HG03520 (cell line): ENCODE measurements at regions not wholly inside any gene's neighbourhood (a gene's known extent, or its start where the extent isn't known, plus 50 kb on each side); places are given as distances from the start of the nearest gene placed in this dataset.
"Not testable (repeated sequence)": the region's sequence is repeated elsewhere in the genome, so short reads cannot be mapped to it uniquely, and the experiment has no call there.

ENCODE experiments used
- ATAC-seq: cut with Tn5 transposase; IDR thresholded peaks from one replicate; pipeline ENCODE4 v1.9.1; 2021; ENCODE audit warnings: mild to moderate bottlenecking, moderate library complexity; ENCODE audit not compliant: unreplicated experiment

DNA sequence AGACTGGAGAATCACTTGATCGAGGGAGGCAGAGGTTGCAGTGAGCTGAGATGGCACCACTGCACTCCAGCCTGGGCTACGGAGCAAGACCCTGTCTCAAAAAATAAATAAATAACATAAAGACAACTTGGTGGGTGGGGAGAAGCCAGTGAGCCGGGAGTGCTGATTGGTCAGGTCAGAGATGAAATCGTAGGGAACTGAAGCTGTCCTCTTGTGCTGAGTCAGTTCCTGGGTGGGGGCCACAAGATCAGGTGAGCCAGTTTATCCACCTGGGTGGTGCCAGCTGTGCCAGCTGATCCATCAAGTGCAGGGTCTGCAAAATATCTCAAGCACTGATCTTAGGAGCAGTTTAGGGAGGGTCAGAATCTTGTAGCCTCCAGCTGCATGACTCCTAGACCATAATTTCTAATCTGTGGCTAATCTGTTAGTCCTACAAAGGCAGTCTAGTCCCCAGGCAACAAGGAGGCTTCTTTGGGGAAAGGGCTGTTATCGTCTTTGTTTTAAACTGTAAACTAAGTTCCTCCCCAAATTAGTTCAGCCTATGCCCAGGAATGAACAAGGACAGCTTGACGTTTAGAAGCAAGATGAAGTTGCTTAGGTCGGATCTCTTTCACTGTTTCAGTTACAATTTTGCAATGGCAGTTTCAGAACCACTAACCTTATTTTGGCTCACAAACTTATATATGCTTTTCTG is 221.5 kb upstream of the MYLIP start:
- ATAC-seq = not testable (repeated sequence)

GRCh38 chr6:15906420-15907016 is 222.4 kb upstream of the MYLIP start:
- ATAC-seq = no peak

GRCh38 chr6:15905488-15906419 is 223.1 kb upstream of the MYLIP start:
- no peak for ATAC-seq

- ATAC-seq = no peak
Observed at GRCh38 chr6:15904651-15905376, 224.1 kb upstream of the MYLIP start.

DNA sequence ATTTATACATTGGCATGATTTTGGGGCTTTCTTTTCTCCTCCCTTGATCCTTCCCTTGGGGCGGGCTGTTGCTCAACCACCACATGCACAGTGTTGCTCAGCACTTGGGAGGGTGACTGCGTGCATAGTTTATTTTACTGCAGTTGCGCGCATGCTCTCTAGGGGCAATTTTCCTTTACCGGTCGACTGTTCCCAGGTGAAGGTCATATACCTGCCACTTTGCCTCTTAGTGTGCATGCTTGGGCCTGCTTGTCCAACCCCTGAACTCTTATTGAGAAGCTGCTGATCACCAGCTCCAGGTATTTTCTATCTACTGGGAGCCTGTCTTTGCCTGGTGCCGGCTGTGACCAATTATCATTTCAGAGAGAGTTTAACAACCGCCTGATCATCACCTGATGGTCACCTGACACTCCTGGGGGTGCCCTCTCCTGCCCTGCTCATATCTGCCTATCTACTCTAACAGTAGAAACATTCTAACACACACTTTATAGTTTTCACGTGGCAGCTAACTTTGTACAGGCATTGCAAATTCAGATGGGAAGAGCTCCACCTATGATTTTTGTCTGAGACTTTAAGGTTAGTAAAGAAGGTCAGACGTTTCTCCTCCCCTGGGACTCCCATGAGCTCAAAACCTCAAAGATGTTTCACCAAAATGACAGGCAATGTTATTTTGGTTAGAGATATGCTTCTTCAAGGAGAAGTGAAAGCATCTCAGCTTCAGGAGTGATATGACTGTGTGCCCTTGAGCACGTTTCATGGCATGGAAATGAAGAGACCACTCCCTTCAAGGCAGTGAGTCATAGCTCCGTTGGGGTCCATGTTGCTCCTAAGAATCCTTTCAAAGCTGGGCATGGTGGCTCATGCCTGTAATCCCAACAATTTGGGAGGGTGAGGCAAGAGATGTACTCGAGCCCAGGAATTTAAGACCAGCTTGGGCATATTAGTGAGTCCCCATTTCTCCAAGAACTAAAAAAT is 227.5 kb upstream of the MYLIP start:
- peak; percentile 87 for ATAC-seq

DNA sequence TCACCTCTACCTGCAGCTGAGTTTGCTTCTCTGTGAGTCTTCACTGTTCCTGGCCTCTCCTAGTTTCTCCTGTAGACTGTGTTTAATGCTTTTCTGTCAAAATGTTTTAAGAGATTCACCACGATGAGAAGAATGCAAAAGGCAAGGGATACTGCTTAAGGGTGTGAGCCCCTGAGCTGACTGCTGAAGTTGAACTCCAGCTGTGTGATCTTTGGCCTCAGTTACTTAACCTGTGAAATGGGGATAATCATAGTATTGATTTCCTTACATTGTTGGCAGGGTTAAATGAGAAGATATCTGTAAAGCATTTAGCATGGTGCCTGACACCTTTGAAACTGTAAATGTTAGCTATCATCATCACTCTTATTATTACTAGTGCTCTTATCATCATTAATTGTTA is 230.2 kb upstream of the MYLIP start:
- no peak for ATAC-seq

- no peak for ATAC-seq
Observed at GRCh38 chr6:15897063-15897876, 231.6 kb upstream of the MYLIP start.

- ATAC-seq = no peak
Observed at GRCh38 chr6:15894973-15895725, 232.3 kb upstream of the DTNBP1 start.

DNA sequence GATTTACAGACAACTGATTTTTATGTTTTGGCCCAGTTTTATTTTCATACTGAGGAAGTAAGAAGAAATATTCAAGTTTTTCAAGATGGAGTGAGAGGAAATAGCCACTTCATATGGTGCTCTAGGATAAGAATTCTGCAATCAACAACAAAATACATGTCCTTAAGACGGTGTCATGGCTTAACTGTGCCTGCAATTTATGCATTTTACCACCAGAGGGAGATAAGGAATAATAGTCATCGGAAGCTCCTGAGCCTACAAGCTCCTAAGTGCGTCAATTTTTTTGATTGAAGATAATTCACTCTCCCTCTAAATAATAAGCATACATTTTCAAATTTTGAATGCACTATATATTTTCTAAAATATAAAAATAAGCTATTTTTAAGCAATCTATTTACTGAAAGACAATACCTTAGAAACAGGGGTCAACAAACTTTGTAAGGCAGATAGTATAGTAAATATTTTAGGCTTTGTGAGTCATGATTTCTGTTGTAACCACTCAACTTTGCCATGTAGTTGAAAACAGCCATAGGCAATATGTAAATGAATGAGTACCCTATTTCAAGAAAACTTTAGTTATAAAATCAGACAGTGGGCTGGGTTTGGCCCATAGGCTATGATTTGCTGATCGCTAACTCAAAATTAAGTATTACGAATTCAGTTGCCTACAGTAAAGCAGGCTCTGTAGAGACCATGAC is 230.9 kb upstream of the DTNBP1 start:
- no peak for ATAC-seq

- no peak for ATAC-seq
Observed at GRCh38 chr6:15892369-15892768, 229.5 kb upstream of the DTNBP1 start.

GRCh38 chr6:15888798-15889772 is 226.3 kb upstream of the DTNBP1 start:
- no peak for ATAC-seq

GRCh38 chr6:15887491-15888461 is 224.9 kb upstream of the DTNBP1 start:
- no peak for ATAC-seq

- ATAC-seq = no peak
Observed at GRCh38 chr6:15885624-15886023, 222.8 kb upstream of the DTNBP1 start.

DNA sequence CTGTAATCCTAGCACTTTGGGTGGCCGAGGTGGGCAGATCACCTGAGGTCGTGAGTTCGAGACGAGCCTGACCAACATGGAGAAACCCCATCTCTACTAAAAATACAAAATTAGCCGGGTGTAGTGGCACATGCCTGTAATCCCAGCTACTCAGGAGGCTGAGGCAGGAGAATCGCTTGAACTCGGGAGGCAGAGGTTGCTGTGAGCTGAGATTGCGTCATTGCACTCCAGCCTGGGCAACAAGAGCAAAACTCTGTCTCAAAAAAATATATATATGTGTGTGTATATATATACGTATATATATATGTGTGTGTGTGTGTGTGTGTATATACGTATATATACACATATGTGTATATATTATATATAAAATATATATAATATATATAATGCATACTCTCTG is 220.8 kb upstream of the DTNBP1 start:
- not testable (repeated sequence) for ATAC-seq

- ATAC-seq = no peak
Observed at GRCh38 chr6:15882915-15883314, 220.1 kb upstream of the DTNBP1 start.
